ENCODE measurements at regions not wholly inside any gene's neighbourhood (a gene's known extent, or its start where the extent isn't known, plus 50 kb on each side); places are given as distances from the start of the nearest gene placed in this dataset.

DNA sequence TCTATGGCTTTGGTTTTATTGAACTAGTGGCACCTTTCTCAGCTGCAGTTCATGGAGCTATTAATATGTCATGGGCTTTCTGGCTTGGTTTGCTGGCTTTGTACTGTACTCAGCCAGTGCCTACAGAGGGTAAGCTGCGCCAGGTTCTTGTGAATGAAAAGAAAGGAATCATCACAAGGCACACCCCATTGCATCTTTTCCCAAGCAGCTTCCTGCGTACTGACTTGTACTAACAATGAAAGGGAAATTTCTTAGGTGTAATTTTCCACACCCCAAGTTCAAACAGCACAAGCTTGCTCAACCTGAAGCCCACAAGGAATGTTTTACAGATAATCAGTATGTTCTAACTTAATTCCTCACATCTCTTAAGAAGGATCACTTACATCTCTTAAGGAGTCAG, 78.0 kb upstream of the TNFSF18 start:
- DNase-seq: no peak

GRCh38 chr1:173127369-173128307, 76.9 kb upstream of the TNFSF18 start:
- DNase-seq: no peak

DNA sequence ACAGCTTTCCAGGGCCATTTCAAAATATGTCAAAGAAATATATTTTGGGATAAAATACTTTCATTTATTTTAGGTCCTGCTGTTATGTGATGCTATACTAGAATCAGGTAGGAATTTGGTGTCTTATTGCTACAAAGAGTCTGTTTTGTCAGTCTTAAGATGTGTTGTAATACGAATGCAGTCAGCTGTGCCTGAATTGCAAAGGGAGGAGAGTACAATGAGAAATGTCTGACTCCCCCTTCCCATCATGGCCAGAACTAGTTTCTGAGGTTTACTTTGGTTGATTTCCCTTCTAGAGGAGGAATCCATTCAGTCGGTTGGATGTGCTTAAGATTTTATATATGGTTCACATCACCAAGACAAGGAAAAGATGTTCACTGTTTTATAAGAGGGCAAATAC, 75.7 kb upstream of the TNFSF18 start:
- DNase-seq: peak in 1 of 2 donors; percentile 22

GRCh38 chr1:173122958-173123852, 72.5 kb upstream of the TNFSF18 start:
- peak; percentile 95 to 99 for DNase-seq

DNA sequence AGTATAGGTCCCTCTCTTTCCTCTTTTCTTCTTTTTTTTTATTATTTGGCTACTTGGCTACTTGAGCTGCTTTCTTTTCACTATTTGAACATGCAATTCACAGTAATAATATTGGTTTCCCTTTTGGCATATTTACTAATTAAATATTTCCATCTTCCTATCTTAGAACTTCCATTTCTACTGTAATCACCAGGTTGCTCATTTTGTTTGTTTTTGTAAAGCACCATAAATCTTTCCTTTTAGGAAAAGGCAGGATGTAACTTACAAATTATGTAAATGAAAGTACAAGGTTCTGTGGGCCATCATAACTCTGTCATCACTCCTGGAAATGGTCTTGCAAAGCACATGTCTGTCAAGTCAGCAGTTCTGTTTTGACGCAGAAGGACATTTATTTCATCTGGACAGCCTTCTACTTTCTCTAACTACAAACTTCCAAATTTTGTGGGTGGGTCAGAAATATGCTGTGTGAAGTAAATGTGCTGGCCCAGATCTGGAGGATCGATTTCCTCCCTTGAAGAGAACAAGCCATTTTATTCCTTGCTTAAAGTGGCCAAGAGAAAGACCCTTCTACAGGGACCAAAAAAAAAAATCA, 71.7 kb upstream of the TNFSF18 start:
- DNase-seq: peak; percentile 59 to 64

GRCh38 chr1:173118404-173118803, 67.7 kb upstream of the TNFSF18 start:
- DNase-seq: no peak

DNA sequence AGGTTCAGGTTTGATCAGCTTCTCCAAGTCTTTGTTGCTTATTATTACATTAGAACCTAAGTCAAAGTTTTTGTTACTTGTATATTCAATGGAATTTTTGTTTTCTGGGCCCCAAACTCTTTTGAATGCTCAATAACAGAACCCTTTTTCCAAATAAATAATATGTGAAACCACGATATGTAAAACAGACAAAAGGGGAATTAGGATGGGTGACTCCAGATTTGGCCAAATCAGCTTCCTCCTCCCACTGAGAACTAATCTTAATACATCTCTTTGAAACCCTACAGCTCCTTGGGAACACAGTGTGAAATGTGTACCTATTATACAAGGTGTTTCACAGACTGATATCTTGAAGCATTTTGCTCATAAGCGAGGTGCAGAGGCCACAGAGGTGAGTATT, 67.0 kb upstream of the TNFSF18 start:
- DNase-seq: peak; percentile 44 to 59

DNA sequence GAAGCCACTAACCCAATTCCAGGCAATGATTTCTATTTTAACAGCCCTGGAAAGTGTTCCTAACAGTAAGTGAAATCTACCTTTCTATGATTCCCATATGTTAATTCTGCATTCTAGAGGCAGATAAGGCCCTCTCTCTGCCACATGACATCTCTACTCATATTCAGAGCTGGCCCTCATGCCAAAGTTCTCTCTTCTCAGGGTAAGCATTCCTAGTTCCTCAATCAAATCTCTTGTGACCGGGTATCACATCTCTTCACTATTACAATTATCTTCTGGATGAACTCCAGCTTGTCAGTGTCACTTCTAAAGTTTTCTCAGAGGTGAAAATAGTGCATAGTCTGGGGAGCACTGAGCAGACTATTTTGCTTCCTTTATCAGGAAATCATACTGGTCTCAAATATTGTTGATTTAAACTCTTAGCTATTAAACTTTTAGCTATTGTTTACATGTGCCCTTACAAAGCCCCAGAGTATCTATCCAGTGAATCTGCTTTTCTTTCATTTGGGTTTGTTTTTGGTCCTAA, 66.4 kb upstream of the TNFSF18 start:
- DNase-seq: peak; percentile 44 to 60

- DNase-seq: no peak
Observed at GRCh38 chr1:173114346-173114745, 63.6 kb upstream of the TNFSF18 start.

DNA sequence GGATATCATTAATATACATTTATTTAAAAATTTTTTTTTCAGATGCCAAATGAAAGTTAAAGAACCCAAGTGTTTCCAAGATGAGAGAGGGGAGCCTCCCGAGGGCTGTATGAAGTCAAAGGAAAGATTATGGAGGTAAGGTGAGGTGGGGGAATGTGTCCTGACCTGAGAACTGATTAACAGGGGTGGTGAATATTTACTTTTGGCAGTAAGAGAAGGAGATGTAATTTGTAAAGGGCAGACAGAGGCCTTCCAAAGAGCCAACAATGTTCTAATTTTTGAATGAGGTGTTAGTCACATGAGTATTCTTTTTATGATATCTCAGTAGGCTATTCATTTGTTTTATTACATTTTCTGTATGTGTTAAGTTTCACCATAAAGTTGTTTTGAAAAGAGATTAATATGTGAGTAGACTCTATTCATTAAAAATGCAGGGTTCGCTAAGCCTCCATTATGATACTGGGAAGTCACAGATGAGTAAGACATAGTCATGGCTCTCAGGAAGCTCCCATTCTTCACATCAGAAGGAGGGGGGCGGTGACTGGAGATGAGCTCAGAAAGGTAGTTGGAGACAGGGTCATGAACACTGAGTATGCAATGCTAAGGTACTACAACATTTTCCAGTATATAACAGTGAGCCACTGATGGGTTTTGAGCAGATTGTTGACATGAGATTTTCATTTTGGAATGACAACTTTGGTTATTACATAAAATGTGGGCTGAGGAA, 62.4 kb upstream of the TNFSF18 start:
- DNase-seq: peak in 1 of 2 donors; percentile 28

GRCh38 chr1:173112129-173112528, 61.4 kb upstream of the TNFSF18 start:
- DNase-seq: peak; percentile 75 to 79

- no peak for DNase-seq
Observed at GRCh38 chr1:173107696-173108095, 57.0 kb upstream of the TNFSF18 start.

- no peak for DNase-seq
Observed at GRCh38 chr1:173103006-173103405, 52.3 kb upstream of the TNFSF18 start.

DNA sequence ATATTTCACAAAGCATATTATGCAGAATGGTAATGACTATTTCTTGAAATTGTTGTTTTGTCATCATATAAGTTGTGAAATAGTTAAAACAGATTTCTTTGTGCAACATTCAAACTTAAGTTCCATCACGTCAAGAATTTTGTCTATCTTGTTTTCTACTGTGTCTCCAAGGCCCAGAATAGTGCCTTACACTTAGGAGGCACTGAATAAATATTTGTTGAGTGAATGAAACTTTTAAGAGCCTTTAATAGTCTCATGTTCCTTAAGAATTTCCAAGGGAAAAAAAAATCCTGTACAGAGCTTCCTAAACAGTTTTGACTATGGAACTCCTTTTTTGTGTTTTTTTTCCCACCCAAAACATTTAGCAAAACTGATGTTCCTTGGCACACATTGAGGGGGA, 50.8 kb upstream of the TNFSF18 start:
- no peak for DNase-seq

- peak in 1 of 2 donors; percentile 33 for DNase-seq
Observed at GRCh38 chr1:173100476-173101107, 49.9 kb upstream of the TNFSF18 start.

Data from inflammatory macrophage treated with lipopolysaccharide for 1 hour (primary cell).